IMR-90 (cell line): ENCODE measurements at regions not wholly inside any gene's neighbourhood (a gene's known extent, or its start where the extent isn't known, plus 50 kb on each side); places are given as distances from the start of the nearest gene placed in this dataset.

Source experiments
- ATAC-seq: fragments of 200-7000 bp; cut with Tn5 transposase; 2 replicates; pipeline ENCODE4 v1.9.1; 2020; ENCODE audit warnings: low read depth, mild to moderate bottlenecking, moderate library complexity
- BruUV-seq: library from RNA; stranded (reverse); fragments of 400-500 nt; replicated peaks from 2 replicates; lab custom pipeline; 2021; lab: Mats Ljungman, UMichigan
- CTCF ChIA-PET: fragments of 300-600 bp; formaldehyde crosslinking; extraction: SDS; loops from one replicate; lab custom pipeline; 2021; ENCODE audit warnings: antibody characterized with exemption; lab: Yijun Ruan, JAX
- POLR2A ChIA-PET: fragments of 300-600 bp; sonication (Branson Sonifier 250); formaldehyde crosslinking; loops from one replicate; lab custom pipeline; 2022; ENCODE audit warnings: antibody characterized with exemption; ENCODE audit not compliant: unreplicated experiment; lab: Charles Lee
- DNase-seq: peaks from one replicate; pipeline ENCODE4 v3.0.0; 2013
- H2AFZ ChIP-seq: replicated peaks from 2 replicates; pipeline ENCODE3; 2013; ENCODE audit warnings: low read length, mild to moderate bottlenecking; ENCODE audit not compliant: poor library complexity
- H2AK5ac ChIP-seq: 2 replicates; pipeline ENCODE4 v1.6.1; 2013; ENCODE audit warnings: low read depth, low read length, inconsistent platforms
- H2AK9ac ChIP-seq: replicated peaks from 2 replicates; pipeline ENCODE3; 2013; ENCODE audit warnings: mild to moderate bottlenecking, low read depth, low read length, moderate library complexity; ENCODE audit not compliant: poor library complexity
- H2BK120ac ChIP-seq: 2 replicates; pipeline ENCODE4 v1.6.1; 2013; ENCODE audit warnings: low read depth, low read length, inconsistent platforms
- H2BK15ac ChIP-seq: 3 replicates; pipeline ENCODE4 v1.6.1; 2013; ENCODE audit warnings: low read depth, low read length, inconsistent platforms
- H2BK20ac ChIP-seq: 2 replicates; pipeline ENCODE4 v1.6.1; 2013; ENCODE audit warnings: low read depth, mild to moderate bottlenecking, inconsistent platforms, low read length, moderate library complexity
- H2BK5ac ChIP-seq: 2 replicates; pipeline ENCODE4 v1.6.1; 2013; ENCODE audit warnings: mild to moderate bottlenecking, low read depth, low read length, inconsistent platforms; ENCODE audit not compliant: poor library complexity, severe bottlenecking
- H3K14ac ChIP-seq: replicated peaks from 2 replicates; pipeline ENCODE4 v1.6.1; 2013; ENCODE audit warnings: low read depth, low read length, inconsistent platforms
- H3K18ac ChIP-seq: 2 replicates; pipeline ENCODE4 v1.6.1; 2013; ENCODE audit warnings: low read depth, low read length, control low read depth
- H3K23ac ChIP-seq: 2 replicates; pipeline ENCODE4 v1.6.1; 2013; ENCODE audit warnings: low read depth, low read length, inconsistent platforms
- H3K27ac ChIP-seq: 2 replicates; pipeline ENCODE4 v1.5.1; 2013; ENCODE audit warnings: mild to moderate bottlenecking, control low read depth, low read length; ENCODE audit not compliant: insufficient read depth
- H3K27me3 ChIP-seq: 2 replicates; pipeline ENCODE4 v1.6.1; 2013; ENCODE audit warnings: low read length; ENCODE audit not compliant: control insufficient read depth, insufficient read depth
- H3K36me3 ChIP-seq: 2 replicates; pipeline ENCODE4 v1.6.1; 2013; ENCODE audit warnings: low read length, mixed read lengths; ENCODE audit not compliant: control insufficient read depth, insufficient read depth
- H3K4ac ChIP-seq: 2 replicates; pipeline ENCODE4 v1.6.1; 2013; ENCODE audit warnings: low read depth, low read length, inconsistent platforms
- H3K4me1 ChIP-seq: 2 replicates; pipeline ENCODE4 v1.6.1; 2013; ENCODE audit warnings: low read length, mixed read lengths; ENCODE audit not compliant: control insufficient read depth, insufficient read depth
- H3K4me2 ChIP-seq: 2 replicates; pipeline ENCODE4 v1.6.1; 2013; ENCODE audit warnings: low read depth, mild to moderate bottlenecking, control low read depth, low read length, moderate library complexity
- H3K4me3 ChIP-seq: 2 replicates; pipeline ENCODE4 v1.5.1; 2013; ENCODE audit warnings: low read depth, mild to moderate bottlenecking, control low read depth, low read length, moderate library complexity; ENCODE audit not compliant: insufficient read depth
- H3K56ac ChIP-seq: 2 replicates; pipeline ENCODE4 v1.6.1; 2013; ENCODE audit warnings: low read length, inconsistent platforms; ENCODE audit not compliant: insufficient read depth; ENCODE audit errors: extremely low read depth
- H3K79me1 ChIP-seq, 2 experiments: 2 replicates each; pipeline ENCODE4 v1.6.1; 2013; ENCODE audit warnings: low read length in 2 of 2, inconsistent platforms in 1 of 2, low read depth in 1 of 2
- H3K9ac ChIP-seq: 2 replicates; pipeline ENCODE4 v1.6.1; 2013; ENCODE audit warnings: low read depth, low read length, control low read depth
- H3K9me1 ChIP-seq: 2 replicates; pipeline ENCODE4 v1.6.1; 2013; ENCODE audit warnings: low read length, inconsistent platforms; ENCODE audit not compliant: insufficient read depth
- H3K9me3 ChIP-seq: 2 replicates; pipeline ENCODE4 v1.6.1; 2013; ENCODE audit warnings: low read length; ENCODE audit not compliant: control insufficient read depth, insufficient read depth
- H4K20me1 ChIP-seq: 2 replicates; pipeline ENCODE4 v1.6.1; 2013; ENCODE audit warnings: low read length, inconsistent platforms; ENCODE audit not compliant: insufficient read depth
- H4K5ac ChIP-seq: 2 replicates; pipeline ENCODE4 v1.6.1; 2013; ENCODE audit warnings: mild to moderate bottlenecking, low read depth, low read length, control low read depth
- H4K8ac ChIP-seq, 2 experiments: 2 replicates each; pipeline ENCODE4 v1.6.1; 2013; ENCODE audit warnings: low read depth in 2 of 2, low read length in 2 of 2, control low read depth in 1 of 2, inconsistent platforms in 1 of 2
- H4K91ac ChIP-seq: 2 replicates; pipeline ENCODE4 v1.6.1; 2013; ENCODE audit warnings: low read depth, low read length, inconsistent platforms; ENCODE audit not compliant: insufficient read depth
- BHLHE40 ChIP-seq: fragments of 150-350 bp; IDR thresholded peaks from 2 replicates; pipeline ENCODE4 v1.6.1; 2016; ENCODE audit warnings: mild to moderate bottlenecking, low read depth, low read length
- CHD1 ChIP-seq: IDR thresholded peaks from 2 replicates; pipeline ENCODE4 v1.6.1; 2012; ENCODE audit warnings: low read depth, low read length, improper control_type of control experiment
- FOS ChIP-seq: fragments of 150-350 bp; IDR thresholded peaks from 2 replicates; pipeline ENCODE4 v1.6.1; 2016; ENCODE audit warnings: low read depth, low read length
- MAFK ChIP-seq: IDR thresholded peaks from 2 replicates; pipeline ENCODE4 v1.6.1; 2012; ENCODE audit warnings: low read depth, low read length, improper control_type of control experiment
- MAZ ChIP-seq: IDR thresholded peaks from 2 replicates; pipeline ENCODE4 v1.6.1; 2012; ENCODE audit warnings: low read depth, mild to moderate bottlenecking, low read length, improper control_type of control experiment, moderate library complexity, borderline replicate concordance
- MXI1 ChIP-seq: IDR thresholded peaks from 2 replicates; pipeline ENCODE4 v1.6.1; 2012; ENCODE audit warnings: low read depth, mild to moderate bottlenecking, low read length, moderate library complexity, borderline replicate concordance
- NFE2L2 ChIP-seq: fragments of 150-350 bp; IDR thresholded peaks from 2 replicates; pipeline ENCODE4 v1.6.1; 2016; ENCODE audit warnings: low read depth, mild to moderate bottlenecking, low read length
- POLR2A ChIP-seq: IDR thresholded peaks from 2 replicates; pipeline ENCODE4 v1.6.1; 2012; ENCODE audit warnings: mild to moderate bottlenecking, low read depth, low read length
- RAD21 ChIP-seq: IDR thresholded peaks from 2 replicates; pipeline ENCODE4 v1.6.1; 2012; ENCODE audit warnings: low read length, improper control_type of control experiment
- RCOR1 ChIP-seq: IDR thresholded peaks from 2 replicates; pipeline ENCODE4 v1.6.1; 2012; ENCODE audit warnings: mild to moderate bottlenecking, low read length, improper control_type of control experiment; ENCODE audit not compliant: insufficient replicate concordance
- RFX5 ChIP-seq: IDR thresholded peaks from 2 replicates; pipeline ENCODE4 v1.8.0; 2012; ENCODE audit warnings: low read depth, mild to moderate bottlenecking, low read length, moderate library complexity
- SMC3 ChIP-seq: fragments of 150-350 bp; IDR thresholded peaks from 2 replicates; pipeline ENCODE4 v1.6.1; 2016; ENCODE audit warnings: low read depth, mild to moderate bottlenecking, antibody characterized with exemption, low read length, moderate library complexity
- WGBS, 2 experiments: methylation state at CpG; one replicate each; pipeline versions ENCODE4 v1.1.5 to v1.1.7; 2013; ENCODE audit warnings: missing lambda C conversion rate in 2 of 2; ENCODE audit not compliant: insufficient read length in 1 of 2; ENCODE audit errors: extremely low coverage in 2 of 2; 5-methylcytosine and 5-hydroxymethylcytosine counted together
- dilution Hi-C: fragments of 300-500 bp; cut with HindIII; formaldehyde crosslinking; loops from one replicate; pipeline ENCODE4 v1.14.3; 2018; ENCODE audit warnings: low sequenced_read_pairs; ENCODE audit not compliant: unreplicated experiment
- in situ Hi-C: fragments of 300-500 bp; cut with MboI; formaldehyde crosslinking; loops from 3 replicates; pipeline ENCODE4 v1.14.3; 2019; ENCODE audit warnings: low sequenced_read_pairs, inconsistent platforms, mixed read lengths
- intact Hi-C: fragments of 100-400 bp; cut with micrococcal nuclease; formaldehyde crosslinking; loops from 2 replicates; pipeline ENCODE4 v1.10.0; 2022
- TF ChIP-seq, protein P1 (sequence below): conservative IDR thresholded peaks from 2 replicates; pipeline ENCODE4 v1.5.1; 2012; ENCODE audit warnings: mild to moderate bottlenecking, low read depth, low read length, improper control_type of control experiment
- TF ChIP-seq, protein P2 (sequence below): fragments of 150-350 bp; IDR thresholded peaks from 2 replicates; pipeline ENCODE4 v1.6.1; 2016; ENCODE audit warnings: low read depth, mild to moderate bottlenecking, low read length, moderate library complexity, borderline replicate concordance
- TF ChIP-seq, protein P3 (sequence below): fragments of 150-350 bp; IDR thresholded peaks from 2 replicates; pipeline ENCODE4 v1.6.1; 2017; ENCODE audit warnings: mild to moderate bottlenecking, antibody characterized with exemption, low read length, low read depth

DNA sequence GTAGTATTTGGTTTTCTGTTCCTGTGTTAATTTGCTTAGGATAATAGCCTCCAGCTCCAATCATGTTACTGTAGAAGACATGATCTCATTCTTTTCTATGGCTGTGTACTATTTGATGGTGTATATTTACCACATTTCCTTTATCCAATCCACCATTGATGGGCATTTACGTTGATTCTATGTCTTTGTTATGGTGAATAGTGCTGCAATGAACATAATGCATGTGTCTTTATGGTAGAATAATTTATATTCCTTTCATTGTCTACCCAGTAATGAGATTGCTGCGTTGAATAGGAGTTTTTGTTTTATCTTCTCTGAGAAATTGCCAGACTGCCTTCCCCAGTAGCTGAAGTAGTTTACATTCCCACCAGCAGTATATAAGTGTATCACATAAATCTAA is 538.8 kb downstream of the LRRIQ3 start:
- no TSS peak for BruUV-seq
- no peak overlapping the region for H3K4ac ChIP-seq
- in situ Hi-C loops (no loop called here), intact Hi-C loops (no loop called here), dilution Hi-C loops (no loop called here)
- no peaks in the 10 kb centered on the region for H3K36me3 ChIP-seq
- H4K8ac ChIP-seq = no peak overlapping the region
- no peaks in the 10 kb centered on the region for H3K9me1 ChIP-seq
- WGBS, 2 experiments = no CpG with 5 or more reads among the region's 2 CpGs
- no peak overlapping the region for H3K18ac ChIP-seq
- H2AFZ ChIP-seq = no peak overlapping the region
- no peaks in the 10 kb centered on the region for H3K27me3 ChIP-seq
- H2AK5ac ChIP-seq = no peak overlapping the region
- no peaks in the 10 kb centered on the region for H3K79me1 ChIP-seq
- H2AK9ac ChIP-seq = no peak overlapping the region
- no peaks in the 10 kb centered on the region for H3K4me1 ChIP-seq
- CTCF ChIA-PET = no interaction called here
- no peak overlapping the region for H3K4me3 ChIP-seq
- H3K56ac ChIP-seq = no peak overlapping the region
- H2BK15ac ChIP-seq = no peak overlapping the region
- H2BK120ac ChIP-seq = no peak overlapping the region
- H3K14ac ChIP-seq = no peak overlapping the region
- no peak overlapping the region for H3K23ac ChIP-seq
- H3K4me2 ChIP-seq = no peak overlapping the region
- ATAC-seq (no peak), DNase-seq (no peak)
- peaks cover 4% of the 10 kb centered on the region; the same call in 1 of the 2 replicates for H3K9me3 ChIP-seq
- no peak overlapping the region for H3K9ac ChIP-seq
- TF ChIP-seq MAZ (no peak), CHD1 (no peak), NFE2L2 (no peak), FOS (no peak), POLR2A (no peak), MAFK (no peak), RAD21 (no peak), MXI1 (no peak), RCOR1 (no peak), BHLHE40 (no peak), SMC3 (no peak), RFX5 (no peak)
- TF ChIP-seq, protein P1, sequence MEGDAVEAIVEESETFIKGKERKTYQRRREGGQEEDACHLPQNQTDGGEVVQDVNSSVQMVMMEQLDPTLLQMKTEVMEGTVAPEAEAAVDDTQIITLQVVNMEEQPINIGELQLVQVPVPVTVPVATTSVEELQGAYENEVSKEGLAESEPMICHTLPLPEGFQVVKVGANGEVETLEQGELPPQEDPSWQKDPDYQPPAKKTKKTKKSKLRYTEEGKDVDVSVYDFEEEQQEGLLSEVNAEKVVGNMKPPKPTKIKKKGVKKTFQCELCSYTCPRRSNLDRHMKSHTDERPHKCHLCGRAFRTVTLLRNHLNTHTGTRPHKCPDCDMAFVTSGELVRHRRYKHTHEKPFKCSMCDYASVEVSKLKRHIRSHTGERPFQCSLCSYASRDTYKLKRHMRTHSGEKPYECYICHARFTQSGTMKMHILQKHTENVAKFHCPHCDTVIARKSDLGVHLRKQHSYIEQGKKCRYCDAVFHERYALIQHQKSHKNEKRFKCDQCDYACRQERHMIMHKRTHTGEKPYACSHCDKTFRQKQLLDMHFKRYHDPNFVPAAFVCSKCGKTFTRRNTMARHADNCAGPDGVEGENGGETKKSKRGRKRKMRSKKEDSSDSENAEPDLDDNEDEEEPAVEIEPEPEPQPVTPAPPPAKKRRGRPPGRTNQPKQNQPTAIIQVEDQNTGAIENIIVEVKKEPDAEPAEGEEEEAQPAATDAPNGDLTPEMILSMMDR = no peak
- TF ChIP-seq, protein P2, sequence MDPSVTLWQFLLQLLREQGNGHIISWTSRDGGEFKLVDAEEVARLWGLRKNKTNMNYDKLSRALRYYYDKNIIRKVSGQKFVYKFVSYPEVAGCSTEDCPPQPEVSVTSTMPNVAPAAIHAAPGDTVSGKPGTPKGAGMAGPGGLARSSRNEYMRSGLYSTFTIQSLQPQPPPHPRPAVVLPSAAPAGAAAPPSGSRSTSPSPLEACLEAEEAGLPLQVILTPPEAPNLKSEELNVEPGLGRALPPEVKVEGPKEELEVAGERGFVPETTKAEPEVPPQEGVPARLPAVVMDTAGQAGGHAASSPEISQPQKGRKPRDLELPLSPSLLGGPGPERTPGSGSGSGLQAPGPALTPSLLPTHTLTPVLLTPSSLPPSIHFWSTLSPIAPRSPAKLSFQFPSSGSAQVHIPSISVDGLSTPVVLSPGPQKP = no peak
- TF ChIP-seq, protein P3, sequence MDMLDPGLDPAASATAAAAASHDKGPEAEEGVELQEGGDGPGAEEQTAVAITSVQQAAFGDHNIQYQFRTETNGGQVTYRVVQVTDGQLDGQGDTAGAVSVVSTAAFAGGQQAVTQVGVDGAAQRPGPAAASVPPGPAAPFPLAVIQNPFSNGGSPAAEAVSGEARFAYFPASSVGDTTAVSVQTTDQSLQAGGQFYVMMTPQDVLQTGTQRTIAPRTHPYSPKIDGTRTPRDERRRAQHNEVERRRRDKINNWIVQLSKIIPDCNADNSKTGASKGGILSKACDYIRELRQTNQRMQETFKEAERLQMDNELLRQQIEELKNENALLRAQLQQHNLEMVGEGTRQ = no peak
- no peak overlapping the region for H4K91ac ChIP-seq
- no peak overlapping the region for H2BK20ac ChIP-seq
- H4K20me1 ChIP-seq = no peaks in the 10 kb centered on the region
- POLR2A ChIA-PET = no interaction called here
- H2BK5ac ChIP-seq = no peak overlapping the region
- H4K5ac ChIP-seq = no peak overlapping the region
- H3K27ac ChIP-seq = no peak overlapping the region
